ENCODE measurements at regions not wholly inside any gene's neighbourhood (a gene's known extent, or its start where the extent isn't known, plus 50 kb on each side); places are given as distances from the start of the nearest gene placed in this dataset.

DNA sequence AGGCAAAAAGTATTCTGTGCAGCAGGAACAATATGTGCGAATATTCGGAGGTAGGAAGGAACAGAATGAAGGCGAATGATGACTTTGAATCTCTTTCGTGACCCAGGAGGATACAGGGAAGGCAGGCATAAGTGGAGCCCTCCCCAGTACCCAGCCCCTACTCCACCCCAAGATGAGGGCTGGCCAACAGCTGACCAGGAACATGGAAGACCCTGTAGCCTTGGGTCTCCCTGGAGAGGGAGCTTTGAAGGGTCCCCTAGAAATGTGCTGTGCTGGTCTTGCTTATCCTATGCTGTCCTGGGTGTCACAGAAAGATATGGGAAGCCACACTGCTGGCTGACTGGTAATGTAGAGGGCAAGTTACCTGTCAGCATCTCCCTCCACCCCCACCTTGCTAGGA, 113.7 kb upstream of the NCAM1 start:
- TF ChIP-seq FOXM1 (IDR thresholded peaks at IDR 0.05; ENCODE audit: borderline replicate concordance) = no peak
- TF ChIP-seq CTBP1 (IDR thresholded peaks at IDR 0.05; ENCODE audit: borderline replicate concordance) = no peak
- no peak for TF ChIP-seq SUZ12 (IDR thresholded peaks at IDR 0.05)
- no peak for TF ChIP-seq HDGF (IDR thresholded peaks at IDR 0.05; ENCODE audit: borderline replicate concordance)
- TF ChIP-seq SP1 (IDR thresholded peaks at IDR 0.05) = no peak
- TF ChIP-seq ELF4 (IDR thresholded peaks at IDR 0.05) = no peak
- TF ChIP-seq BHLHE40 (IDR thresholded peaks at IDR 0.05; ENCODE audit: borderline replicate concordance) = no peak
- no peak for TF ChIP-seq FOXA1 (IDR thresholded peaks at IDR 0.05)
- no peak for TF ChIP-seq FOXK2 (IDR thresholded peaks at IDR 0.05)
- TF ChIP-seq, protein P1, sequence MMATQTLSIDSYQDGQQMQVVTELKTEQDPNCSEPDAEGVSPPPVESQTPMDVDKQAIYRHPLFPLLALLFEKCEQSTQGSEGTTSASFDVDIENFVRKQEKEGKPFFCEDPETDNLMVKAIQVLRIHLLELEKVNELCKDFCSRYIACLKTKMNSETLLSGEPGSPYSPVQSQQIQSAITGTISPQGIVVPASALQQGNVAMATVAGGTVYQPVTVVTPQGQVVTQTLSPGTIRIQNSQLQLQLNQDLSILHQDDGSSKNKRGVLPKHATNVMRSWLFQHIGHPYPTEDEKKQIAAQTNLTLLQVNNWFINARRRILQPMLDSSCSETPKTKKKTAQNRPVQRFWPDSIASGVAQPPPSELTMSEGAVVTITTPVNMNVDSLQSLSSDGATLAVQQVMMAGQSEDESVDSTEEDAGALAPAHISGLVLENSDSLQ (IDR thresholded peaks at IDR 0.05) = no peak
- TF ChIP-seq ARNT (IDR thresholded peaks at IDR 0.05) = no peak
